Caco-2 (cell line): ENCODE measurements at regions not wholly inside any gene's neighbourhood (a gene's known extent, or its start where the extent isn't known, plus 50 kb on each side); places are given as distances from the start of the nearest gene placed in this dataset.

Source experiments
- BruUV-seq: library from RNA; stranded (reverse); fragments of 400-500 nt; replicated peaks from 2 replicates; lab custom pipeline; 2021; lab: Mats Ljungman, UMichigan
- CTCF ChIA-PET: fragments of 300-600 bp; sonication (Branson Sonifier 250); formaldehyde crosslinking; loops from one replicate; lab custom pipeline; 2022; ENCODE audit warnings: antibody characterized with exemption; lab: Charles Lee
- POLR2A ChIA-PET: fragments of 300-600 bp; sonication (Branson Sonifier 250); formaldehyde crosslinking; loops from one replicate; lab custom pipeline; 2022; ENCODE audit warnings: antibody characterized with exemption; lab: Charles Lee
- DNase-seq, 2 experiments: peaks; one replicate each; pipeline versions ENCODE4 v3.0.0 to v3.0.0-alpha.2; 2020 to 2022
- H3K27me3 ChIP-seq: replicated peaks from 2 replicates; pipeline ENCODE4 v1.6.0; 2011; ENCODE audit warnings: low read length; ENCODE audit not compliant: control insufficient read depth, insufficient read depth
- H3K36me3 ChIP-seq: 2 replicates; pipeline ENCODE4 v1.5.1; 2011; ENCODE audit warnings: low read length; ENCODE audit not compliant: control insufficient read depth, insufficient read depth
- H3K4me1 ChIP-seq: fragments of 250-450 bp; sonication (Bioruptor Pico); 2 replicates; pipeline ENCODE4 v1.5.1; 2020; ENCODE audit warnings: mild to moderate bottlenecking
- H3K4me3 ChIP-seq: 2 replicates; pipeline ENCODE4 v1.5.1; 2011; ENCODE audit warnings: low read depth, mild to moderate bottlenecking, control low read depth, low read length
- H3K9me3 ChIP-seq: fragments of 250-450 bp; sonication (Bioruptor Pico); 2 replicates; pipeline ENCODE4 v1.5.1; 2020; ENCODE audit warnings: mild to moderate bottlenecking, moderate library complexity
- H3K27ac Mint-ChIP-seq: one replicate; pipeline ENCODE4 v1.8.0; 2022; ENCODE audit warnings: mixed read lengths; ENCODE audit not compliant: unreplicated experiment
- H3K27me3 Mint-ChIP-seq: one replicate; pipeline ENCODE4 v1.8.0; 2022; ENCODE audit warnings: mixed read lengths; ENCODE audit not compliant: insufficient read depth, unreplicated experiment
- H3K36me3 Mint-ChIP-seq: one replicate; pipeline ENCODE4 v1.8.0; 2022; ENCODE audit warnings: mild to moderate bottlenecking, mixed read lengths; ENCODE audit not compliant: insufficient read depth, unreplicated experiment
- H3K4me1 Mint-ChIP-seq: one replicate; pipeline ENCODE4 v1.8.0; 2022; ENCODE audit warnings: low read depth, mixed read lengths; ENCODE audit not compliant: unreplicated experiment
- H3K4me3 Mint-ChIP-seq: one replicate; pipeline ENCODE4 v1.8.0; 2022; ENCODE audit warnings: mild to moderate bottlenecking, moderate library complexity, mixed read lengths; ENCODE audit not compliant: unreplicated experiment
- H3K9me3 Mint-ChIP-seq: one replicate; pipeline ENCODE4 v1.8.0; 2022; ENCODE audit warnings: mixed read lengths; ENCODE audit not compliant: unreplicated experiment
- intact Hi-C: fragments of 100-400 bp; cut with micrococcal nuclease; formaldehyde crosslinking; loops from one replicate; pipeline ENCODE4 v1.10.0; 2022; ENCODE audit not compliant: unreplicated experiment
- TF ChIP-seq, protein P1 (sequence below), 2 experiments: fragments of 200-600 bp in 1 of 2; IDR thresholded peaks; 1 replicate in 1 of 2; 2 replicates in 1 of 2; pipeline versions ENCODE4 v1.5.1 to v1.8.0; 2011 to 2022; ENCODE audit warnings: antibody characterized with exemption in 1 of 2, control low read depth in 1 of 2, inconsistent platforms in 1 of 2, low read depth in 1 of 2, low read length in 1 of 2, mild to moderate bottlenecking in 1 of 2, moderate library complexity in 1 of 2; ENCODE audit not compliant: insufficient read depth in 1 of 2, severe bottlenecking in 1 of 2, unreplicated experiment in 1 of 2

GRCh38 chr1:61581251-61581650 lies 143.7 kb downstream of the TM2D1 start:
- Histone ChIP-seq H3K27me3 (no peaks in the 10 kb centered on the region), H3K36me3 (no peaks in the 10 kb centered on the region), H3K4me3 (no peak overlapping the region), H3K4me1 (no peaks in the 10 kb centered on the region), H3K9me3 (no peaks in the 10 kb centered on the region)
- Mint-ChIP-seq H3K27me3 (peaks cover 3% of the 10 kb centered on the region), H3K9me3 (no peaks in the 10 kb centered on the region), H3K36me3 (no peaks in the 10 kb centered on the region), H3K4me1 (no peaks in the 10 kb centered on the region), H3K27ac (no peak overlapping the region), H3K4me3 (no peak overlapping the region)
- POLR2A ChIA-PET = no interaction called here
- TF ChIP-seq, protein P1, sequence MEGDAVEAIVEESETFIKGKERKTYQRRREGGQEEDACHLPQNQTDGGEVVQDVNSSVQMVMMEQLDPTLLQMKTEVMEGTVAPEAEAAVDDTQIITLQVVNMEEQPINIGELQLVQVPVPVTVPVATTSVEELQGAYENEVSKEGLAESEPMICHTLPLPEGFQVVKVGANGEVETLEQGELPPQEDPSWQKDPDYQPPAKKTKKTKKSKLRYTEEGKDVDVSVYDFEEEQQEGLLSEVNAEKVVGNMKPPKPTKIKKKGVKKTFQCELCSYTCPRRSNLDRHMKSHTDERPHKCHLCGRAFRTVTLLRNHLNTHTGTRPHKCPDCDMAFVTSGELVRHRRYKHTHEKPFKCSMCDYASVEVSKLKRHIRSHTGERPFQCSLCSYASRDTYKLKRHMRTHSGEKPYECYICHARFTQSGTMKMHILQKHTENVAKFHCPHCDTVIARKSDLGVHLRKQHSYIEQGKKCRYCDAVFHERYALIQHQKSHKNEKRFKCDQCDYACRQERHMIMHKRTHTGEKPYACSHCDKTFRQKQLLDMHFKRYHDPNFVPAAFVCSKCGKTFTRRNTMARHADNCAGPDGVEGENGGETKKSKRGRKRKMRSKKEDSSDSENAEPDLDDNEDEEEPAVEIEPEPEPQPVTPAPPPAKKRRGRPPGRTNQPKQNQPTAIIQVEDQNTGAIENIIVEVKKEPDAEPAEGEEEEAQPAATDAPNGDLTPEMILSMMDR (IDR thresholded peaks at IDR 0.05; ENCODE audit: insufficient read depth in 1 of 2, low read depth in 1 of 2, low read length in 1 of 2, severe bottlenecking in 1 of 2, unreplicated experiment in 1 of 2) = no peak
- no peak for DNase-seq
- CTCF ChIA-PET = no interaction called here
- no TSS peak for BruUV-seq
- intact Hi-C loops = no loop called here

GRCh38 chr1:61580417-61580816 lies 144.5 kb downstream of the TM2D1 start:
- no peak overlapping the region for H3K27ac Mint-ChIP-seq
- Histone ChIP-seq H3K4me1 (no peaks in the 10 kb centered on the region), H3K27me3 (no peaks in the 10 kb centered on the region), H3K36me3 (no peaks in the 10 kb centered on the region), H3K9me3 (no peaks in the 10 kb centered on the region), H3K4me3 (no peak overlapping the region)
- no peaks in the 10 kb centered on the region for H3K4me1 Mint-ChIP-seq
- H3K27me3 Mint-ChIP-seq = peaks cover 3% of the 10 kb centered on the region
- no peaks in the 10 kb centered on the region for H3K36me3 Mint-ChIP-seq
- no peaks in the 10 kb centered on the region for H3K9me3 Mint-ChIP-seq
- intact Hi-C loops = no loop called here
- ChIA-PET CTCF (no interaction called here), POLR2A (no interaction called here)
- TF ChIP-seq, protein P1 (IDR thresholded peaks at IDR 0.05; ENCODE audit: insufficient read depth in 1 of 2, low read depth in 1 of 2, low read length in 1 of 2, severe bottlenecking in 1 of 2, unreplicated experiment in 1 of 2) = no peak
- no peak overlapping the region for H3K4me3 Mint-ChIP-seq
- DNase-seq = no peak
- no TSS peak for BruUV-seq

DNA sequence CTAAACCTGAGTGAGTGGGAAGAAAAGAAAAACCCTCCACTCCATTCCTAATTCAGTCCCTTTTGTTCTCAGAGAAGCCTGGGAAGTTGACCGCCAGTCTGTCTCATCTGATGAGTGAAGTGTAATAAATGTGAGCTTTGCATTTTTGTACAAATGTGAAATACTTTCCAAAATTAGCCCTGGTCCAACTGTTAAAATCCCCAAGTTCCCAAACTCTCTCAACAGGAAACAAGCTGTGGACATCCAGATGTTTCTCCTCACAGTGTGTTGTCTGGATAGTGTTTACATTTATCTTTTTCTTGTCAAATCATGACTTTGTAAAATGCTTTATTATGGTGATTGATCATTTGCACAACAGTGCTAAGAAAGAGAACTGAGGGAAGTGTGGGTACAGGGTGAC lies 145.1 kb downstream of the TM2D1 start:
- Mint-ChIP-seq H3K4me1 (no peaks in the 10 kb centered on the region), H3K27me3 (peaks cover 3% of the 10 kb centered on the region), H3K4me3 (no peak overlapping the region), H3K9me3 (no peaks in the 10 kb centered on the region), H3K27ac (no peak overlapping the region), H3K36me3 (no peaks in the 10 kb centered on the region)
- intact Hi-C loops = no loop called here
- Histone ChIP-seq H3K36me3 (no peaks in the 10 kb centered on the region), H3K4me1 (no peaks in the 10 kb centered on the region), H3K4me3 (no peak overlapping the region), H3K9me3 (no peaks in the 10 kb centered on the region), H3K27me3 (no peaks in the 10 kb centered on the region)
- TF ChIP-seq, protein P1 (IDR thresholded peaks at IDR 0.05; ENCODE audit: insufficient read depth in 1 of 2, low read depth in 1 of 2, low read length in 1 of 2, severe bottlenecking in 1 of 2, unreplicated experiment in 1 of 2) = no peak
- ChIA-PET CTCF (no interaction called here), POLR2A (no interaction called here)
- no peak for DNase-seq
- BruUV-seq = no TSS peak
